ENCODE measurements at regions not wholly inside any gene's neighbourhood (a gene's known extent, or its start where the extent isn't known, plus 50 kb on each side); places are given as distances from the start of the nearest gene placed in this dataset.
"Not testable (repeated sequence)": the region's sequence is repeated elsewhere in the genome, so short reads cannot be mapped to it uniquely, and the experiment has no call there.

GRCh38 chr22:48306785-48307510 is 1520.7 kb downstream of the BRD1 start:
- DNase-seq (ENCODE audit: low read depth) = no peak

GRCh38 chr22:48306284-48306683 is 1521.4 kb downstream of the BRD1 start:
- DNase-seq (ENCODE audit: low read depth) = no peak

GRCh38 chr22:48305726-48306235 is 1521.9 kb downstream of the BRD1 start:
- DNase-seq (ENCODE audit: low read depth) = no peak

- no peak for DNase-seq (ENCODE audit: low read depth)
Measured at GRCh38 chr22:48303369-48303725, 1524.3 kb downstream of the BRD1 start.

- no peak for DNase-seq (ENCODE audit: low read depth)
Measured at GRCh38 chr22:48302657-48303368, 1524.9 kb downstream of the BRD1 start.

GRCh38 chr22:48301908-48302307 is 1525.8 kb downstream of the BRD1 start:
- DNase-seq (ENCODE audit: low read depth) = no peak

- DNase-seq (ENCODE audit: low read depth) = no peak
Measured at GRCh38 chr22:48301421-48301820, 1526.3 kb downstream of the BRD1 start.

- DNase-seq (ENCODE audit: low read depth) = no peak
Measured at GRCh38 chr22:48300877-48301276, 1526.8 kb downstream of the BRD1 start.

GRCh38 chr22:48299801-48300200 is 1527.9 kb downstream of the BRD1 start:
- DNase-seq (ENCODE audit: low read depth) = no peak

GRCh38 chr22:48299124-48299523 is 1528.5 kb downstream of the BRD1 start:
- DNase-seq (ENCODE audit: low read depth) = no peak

- no peak for DNase-seq (ENCODE audit: low read depth)
Measured at GRCh38 chr22:48297296-48297695, 1530.4 kb downstream of the BRD1 start.

GRCh38 chr22:48289954-48290353 is 1527.5 kb downstream of the TBC1D22A start:
- not testable (repeated sequence) for DNase-seq (ENCODE audit: low read depth)

- DNase-seq (ENCODE audit: low read depth) = no peak
Measured at GRCh38 chr22:48288376-48288940, 1526.0 kb downstream of the TBC1D22A start.

GRCh38 chr22:48287031-48287430 is 1524.6 kb downstream of the TBC1D22A start:
- DNase-seq (ENCODE audit: low read depth) = no peak

- DNase-seq (ENCODE audit: low read depth) = no peak
Measured at GRCh38 chr22:48284671-48285070, 1522.2 kb downstream of the TBC1D22A start.

GRCh38 chr22:48282804-48283203 is 1520.4 kb downstream of the TBC1D22A start:
- DNase-seq (ENCODE audit: low read depth) = no peak

GRCh38 chr22:48279461-48279756 is 1517.0 kb downstream of the TBC1D22A start:
- DNase-seq (ENCODE audit: low read depth) = no peak

- no peak for DNase-seq (ENCODE audit: low read depth)
Measured at GRCh38 chr22:48278620-48279460, 1516.4 kb downstream of the TBC1D22A start.

GRCh38 chr22:48277868-48278581 is 1515.6 kb downstream of the TBC1D22A start:
- no peak for DNase-seq (ENCODE audit: low read depth)

GRCh38 chr22:48276994-48277867 is 1514.8 kb downstream of the TBC1D22A start:
- DNase-seq (ENCODE audit: low read depth) = no peak

- no peak for DNase-seq (ENCODE audit: low read depth)
Measured at GRCh38 chr22:48275412-48275811, 1513.0 kb downstream of the TBC1D22A start.

Measured in non-pigmented ciliary epithelial cell (primary cell).